H1 (cell line): ENCODE measurements at regions not wholly inside any gene's neighbourhood (a gene's known extent, or its start where the extent isn't known, plus 50 kb on each side); places are given as distances from the start of the nearest gene placed in this dataset.

ENCODE experiments used
- EZH2 ChIP-seq: fragments of 200-600 bp; sonication (generic); IDR thresholded peaks from 2 replicates; pipeline ENCODE4 v1.7.1; 2012; ENCODE audit warnings: low read depth, mild to moderate bottlenecking, moderate library complexity, low read length, inconsistent platforms; ENCODE audit not compliant: severe bottlenecking
- TF ChIP-seq, protein P1 (sequence below): fragments of 300-600 bp; sonication (generic); IDR thresholded peaks from 2 replicates; pipeline ENCODE4 v1.7.1; 2012; ENCODE audit warnings: low read length, moderate library complexity, mild to moderate bottlenecking, inconsistent platforms; ENCODE audit not compliant: insufficient replicate concordance
- TF ChIP-seq, protein P2 (sequence below): IDR thresholded peaks from 2 replicates; pipeline ENCODE4 v1.6.1; 2012; ENCODE audit warnings: inconsistent platforms

DNA sequence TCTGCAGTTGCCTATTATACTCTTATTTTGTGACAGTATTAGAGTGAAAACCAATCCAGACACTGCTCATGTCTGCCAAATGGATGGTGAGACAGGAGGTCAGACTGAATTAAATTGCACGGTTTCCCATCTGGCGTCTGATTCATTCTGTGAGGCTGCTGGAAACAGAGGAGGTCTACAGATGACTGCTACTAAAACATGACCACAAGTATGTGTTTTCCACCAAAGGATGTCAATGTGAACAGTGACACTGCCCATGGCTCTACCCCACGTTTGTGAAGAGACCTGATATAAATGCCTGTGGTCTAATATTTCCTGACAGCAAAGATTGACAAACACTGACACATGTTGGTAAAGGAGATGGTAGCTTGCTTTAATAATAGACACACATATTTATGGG lies 104.3 kb upstream of the ST6GAL2 start (continued):
- no peak for TF ChIP-seq EZH2
- TF ChIP-seq, protein P1, sequence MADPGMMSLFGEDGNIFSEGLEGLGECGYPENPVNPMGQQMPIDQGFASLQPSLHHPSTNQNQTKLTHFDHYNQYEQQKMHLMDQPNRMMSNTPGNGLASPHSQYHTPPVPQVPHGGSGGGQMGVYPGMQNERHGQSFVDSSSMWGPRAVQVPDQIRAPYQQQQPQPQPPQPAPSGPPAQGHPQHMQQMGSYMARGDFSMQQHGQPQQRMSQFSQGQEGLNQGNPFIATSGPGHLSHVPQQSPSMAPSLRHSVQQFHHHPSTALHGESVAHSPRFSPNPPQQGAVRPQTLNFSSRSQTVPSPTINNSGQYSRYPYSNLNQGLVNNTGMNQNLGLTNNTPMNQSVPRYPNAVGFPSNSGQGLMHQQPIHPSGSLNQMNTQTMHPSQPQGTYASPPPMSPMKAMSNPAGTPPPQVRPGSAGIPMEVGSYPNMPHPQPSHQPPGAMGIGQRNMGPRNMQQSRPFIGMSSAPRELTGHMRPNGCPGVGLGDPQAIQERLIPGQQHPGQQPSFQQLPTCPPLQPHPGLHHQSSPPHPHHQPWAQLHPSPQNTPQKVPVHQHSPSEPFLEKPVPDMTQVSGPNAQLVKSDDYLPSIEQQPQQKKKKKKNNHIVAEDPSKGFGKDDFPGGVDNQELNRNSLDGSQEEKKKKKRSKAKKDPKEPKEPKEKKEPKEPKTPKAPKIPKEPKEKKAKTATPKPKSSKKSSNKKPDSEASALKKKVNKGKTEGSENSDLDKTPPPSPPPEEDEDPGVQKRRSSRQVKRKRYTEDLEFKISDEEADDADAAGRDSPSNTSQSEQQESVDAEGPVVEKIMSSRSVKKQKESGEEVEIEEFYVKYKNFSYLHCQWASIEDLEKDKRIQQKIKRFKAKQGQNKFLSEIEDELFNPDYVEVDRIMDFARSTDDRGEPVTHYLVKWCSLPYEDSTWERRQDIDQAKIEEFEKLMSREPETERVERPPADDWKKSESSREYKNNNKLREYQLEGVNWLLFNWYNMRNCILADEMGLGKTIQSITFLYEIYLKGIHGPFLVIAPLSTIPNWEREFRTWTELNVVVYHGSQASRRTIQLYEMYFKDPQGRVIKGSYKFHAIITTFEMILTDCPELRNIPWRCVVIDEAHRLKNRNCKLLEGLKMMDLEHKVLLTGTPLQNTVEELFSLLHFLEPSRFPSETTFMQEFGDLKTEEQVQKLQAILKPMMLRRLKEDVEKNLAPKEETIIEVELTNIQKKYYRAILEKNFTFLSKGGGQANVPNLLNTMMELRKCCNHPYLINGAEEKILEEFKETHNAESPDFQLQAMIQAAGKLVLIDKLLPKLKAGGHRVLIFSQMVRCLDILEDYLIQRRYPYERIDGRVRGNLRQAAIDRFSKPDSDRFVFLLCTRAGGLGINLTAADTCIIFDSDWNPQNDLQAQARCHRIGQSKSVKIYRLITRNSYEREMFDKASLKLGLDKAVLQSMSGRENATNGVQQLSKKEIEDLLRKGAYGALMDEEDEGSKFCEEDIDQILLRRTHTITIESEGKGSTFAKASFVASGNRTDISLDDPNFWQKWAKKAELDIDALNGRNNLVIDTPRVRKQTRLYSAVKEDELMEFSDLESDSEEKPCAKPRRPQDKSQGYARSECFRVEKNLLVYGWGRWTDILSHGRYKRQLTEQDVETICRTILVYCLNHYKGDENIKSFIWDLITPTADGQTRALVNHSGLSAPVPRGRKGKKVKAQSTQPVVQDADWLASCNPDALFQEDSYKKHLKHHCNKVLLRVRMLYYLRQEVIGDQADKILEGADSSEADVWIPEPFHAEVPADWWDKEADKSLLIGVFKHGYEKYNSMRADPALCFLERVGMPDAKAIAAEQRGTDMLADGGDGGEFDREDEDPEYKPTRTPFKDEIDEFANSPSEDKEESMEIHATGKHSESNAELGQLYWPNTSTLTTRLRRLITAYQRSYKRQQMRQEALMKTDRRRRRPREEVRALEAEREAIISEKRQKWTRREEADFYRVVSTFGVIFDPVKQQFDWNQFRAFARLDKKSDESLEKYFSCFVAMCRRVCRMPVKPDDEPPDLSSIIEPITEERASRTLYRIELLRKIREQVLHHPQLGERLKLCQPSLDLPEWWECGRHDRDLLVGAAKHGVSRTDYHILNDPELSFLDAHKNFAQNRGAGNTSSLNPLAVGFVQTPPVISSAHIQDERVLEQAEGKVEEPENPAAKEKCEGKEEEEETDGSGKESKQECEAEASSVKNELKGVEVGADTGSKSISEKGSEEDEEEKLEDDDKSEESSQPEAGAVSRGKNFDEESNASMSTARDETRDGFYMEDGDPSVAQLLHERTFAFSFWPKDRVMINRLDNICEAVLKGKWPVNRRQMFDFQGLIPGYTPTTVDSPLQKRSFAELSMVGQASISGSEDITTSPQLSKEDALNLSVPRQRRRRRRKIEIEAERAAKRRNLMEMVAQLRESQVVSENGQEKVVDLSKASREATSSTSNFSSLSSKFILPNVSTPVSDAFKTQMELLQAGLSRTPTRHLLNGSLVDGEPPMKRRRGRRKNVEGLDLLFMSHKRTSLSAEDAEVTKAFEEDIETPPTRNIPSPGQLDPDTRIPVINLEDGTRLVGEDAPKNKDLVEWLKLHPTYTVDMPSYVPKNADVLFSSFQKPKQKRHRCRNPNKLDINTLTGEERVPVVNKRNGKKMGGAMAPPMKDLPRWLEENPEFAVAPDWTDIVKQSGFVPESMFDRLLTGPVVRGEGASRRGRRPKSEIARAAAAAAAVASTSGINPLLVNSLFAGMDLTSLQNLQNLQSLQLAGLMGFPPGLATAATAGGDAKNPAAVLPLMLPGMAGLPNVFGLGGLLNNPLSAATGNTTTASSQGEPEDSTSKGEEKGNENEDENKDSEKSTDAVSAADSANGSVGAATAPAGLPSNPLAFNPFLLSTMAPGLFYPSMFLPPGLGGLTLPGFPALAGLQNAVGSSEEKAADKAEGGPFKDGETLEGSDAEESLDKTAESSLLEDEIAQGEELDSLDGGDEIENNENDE: no peak
- TF ChIP-seq, protein P2, sequence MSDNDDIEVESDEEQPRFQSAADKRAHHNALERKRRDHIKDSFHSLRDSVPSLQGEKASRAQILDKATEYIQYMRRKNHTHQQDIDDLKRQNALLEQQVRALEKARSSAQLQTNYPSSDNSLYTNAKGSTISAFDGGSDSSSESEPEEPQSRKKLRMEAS: no peak
